GM12892 (cell line): ENCODE measurements at regions not wholly inside any gene's neighbourhood (a gene's known extent, or its start where the extent isn't known, plus 50 kb on each side); places are given as distances from the start of the nearest gene placed in this dataset.

Source experiments
- DNase-seq: peaks from one replicate; pipeline ENCODE4 v3.0.0; 2011; ENCODE audit not compliant: insufficient read length
- FAIRE-seq: peaks from 2 replicates; lab custom pipeline; 2011; peaks lifted over from hg19 to GRCh38; lab: Jason Lieb, UNC
- POLR2A ChIP-seq: IDR thresholded peaks from 2 replicates; pipeline ENCODE4 v1.6.1; 2011; ENCODE audit warnings: low read depth, low read length, control low read depth
- POLR2AphosphoS5 ChIP-seq: IDR thresholded peaks from 2 replicates; pipeline ENCODE4 v1.6.1; 2011; ENCODE audit warnings: low read depth, low read length, control low read depth
- TAF1 ChIP-seq: IDR thresholded peaks from 2 replicates; pipeline ENCODE4 v1.6.1; 2011; ENCODE audit warnings: low read depth, mild to moderate bottlenecking, control low read depth, low read length, borderline replicate concordance

GRCh38 chr4:73312967-73313366 lies 54.4 kb upstream of the ANKRD17 start:
- FAIRE-seq (no peak), DNase-seq (no peak)
- TF ChIP-seq TAF1 (no peak), POLR2AphosphoS5 (no peak), POLR2A (no peak)

GRCh38 chr4:73311428-73311827 lies 52.8 kb upstream of the ANKRD17 start:
- FAIRE-seq: no peak
- TF ChIP-seq POLR2AphosphoS5 (no peak), TAF1 (no peak), POLR2A (no peak)
- DNase-seq: no peak

GRCh38 chr4:73309211-73309610 lies 50.6 kb upstream of the ANKRD17 start:
- FAIRE-seq (no peak), DNase-seq (no peak)

More at GRCh38 chr4:73309211-73309610, 50.6 kb upstream of the ANKRD17 start:
- TF ChIP-seq TAF1 (no peak), POLR2AphosphoS5 (no peak), POLR2A (no peak)
